Transverse colon (tissue), 4 donors: ENCODE measurements at regions not wholly inside any gene's neighbourhood (a gene's known extent, or its start where the extent isn't known, plus 50 kb on each side); places are given as distances from the start of the nearest gene placed in this dataset.
"Not testable (repeated sequence)": the region's sequence is repeated elsewhere in the genome, so short reads cannot be mapped to it uniquely, and the experiment has no call there.

Experiments used
- DNase-seq: peaks from one replicate; pipeline ENCODE4 v3.0.0-alpha.2; 2019
- H3K27ac ChIP-seq, 4 donors: fragments of 200-600 bp; sonication (generic); 2 replicates each; pipeline ENCODE4 v1.5.1; 2016 to 2018; ENCODE audit warnings: inconsistent platforms in 4 of 4
- H3K27me3 ChIP-seq: fragments of 200-600 bp; sonication (generic); 2 replicates; pipeline ENCODE4 v1.5.1; 2017; ENCODE audit warnings: inconsistent platforms
- H3K36me3 ChIP-seq, 4 donors: fragments of 200-600 bp; sonication (generic); 2 replicates each; pipeline ENCODE4 v1.5.1; 2017 to 2019; ENCODE audit warnings: inconsistent platforms in 4 of 4
- H3K4me1 ChIP-seq, 4 donors: fragments of 200-600 bp; sonication (generic); 2 replicates each; pipeline ENCODE4 v1.5.1; 2017 to 2020; ENCODE audit warnings: inconsistent platforms in 4 of 4
- H3K4me3 ChIP-seq, 4 donors: fragments of 200-600 bp; sonication (generic); 1 replicate in 1 of 4; 2 replicates in 3 of 4; pipeline versions ENCODE4 v1.5.1 to v1.6.1; 2017 to 2019; ENCODE audit warnings: inconsistent platforms in 4 of 4
- H3K9me3 ChIP-seq, 2 donors: fragments of 200-600 bp; sonication (generic); 2 replicates each; pipeline ENCODE4 v1.5.1; 2017 to 2019; ENCODE audit warnings: inconsistent platforms in 2 of 2
- CTCF ChIP-seq, 5 experiments: fragments of 200-600 bp in 3 of 5; fragments of 450-650 bp in 2 of 5; sonication (generic) in 3 of 5; IDR thresholded peaks; 1 replicate in 2 of 5; 2 replicates in 3 of 5; pipeline ENCODE4 v1.5.1; 2016 to 2017; ENCODE audit warnings: antibody characterized with exemption in 5 of 5, inconsistent platforms in 3 of 5, mild to moderate bottlenecking in 2 of 5, moderate library complexity in 1 of 5
- WGBS, 2 donors: methylation state at CpG; one replicate each; pipeline ENCODE4 v1.1.5; 2018; ENCODE audit warnings: low coverage in 1 of 2; 5-methylcytosine and 5-hydroxymethylcytosine counted together
- in situ Hi-C, 4 donors: fragments of 200-750 bp; cut with MboI; loops; one replicate each; pipeline versions ENCODE4 v1.15.0 to v1.15.1; 2017; ENCODE audit warnings: low sequenced_read_pairs in 3 of 4, low pct_ligation_motif_present in 1 of 4, low pct_unique_long_range_greater_than_20kb in 1 of 4
- intact Hi-C: fragments of 100-400 bp; cut with DNase I; formaldehyde crosslinking; loops from one replicate; pipeline ENCODE4 v1.15.1; 2023; ENCODE audit warnings: low total_unique reads

- DNase-seq, H3K27me3 ChIP-seq, H3K36me3 ChIP-seq, H3K4me3 ChIP-seq, H3K4me1 ChIP-seq, H3K9me3 ChIP-seq, in situ Hi-C loops, intact Hi-C loops: not testable (repeated sequence)
- 79% methylated on average over 3 of the region's 3 CpGs; no CpG with 5 or more reads in 1 of the 2 donors for WGBS, 2 donors
- peak overlapping the region; percentile 47 to 62 (median 59) for H3K27ac ChIP-seq
These were observed 70.2 kb downstream of the LGALS9C start for GRCh38 chr17:18546514-18547398.

- H3K27ac ChIP-seq, H3K9me3 ChIP-seq, H3K4me1 ChIP-seq, in situ Hi-C loops, intact Hi-C loops, DNase-seq, H3K36me3 ChIP-seq, H3K27me3 ChIP-seq, H3K4me3 ChIP-seq: not testable (repeated sequence)
- WGBS, 2 donors = 91% methylated on average over 4 of the region's 4 CpGs; no CpG with 5 or more reads in 1 of the 2 donors
These were observed 80.5 kb downstream of the LGALS9C start for GRCh38 chr17:18557086-18557485.

- in situ Hi-C loops, intact Hi-C loops, H3K9me3 ChIP-seq, H3K36me3 ChIP-seq, H3K27me3 ChIP-seq: not testable (repeated sequence)
- peaks cover 0 to 13% (median 0%) of the 10 kb centered on the region in 4 donors for H3K4me1 ChIP-seq
- peak; percentile 36 for DNase-seq
- H3K4me3 ChIP-seq = peak overlapping the region in 1 of 4 donors; percentile 16
- WGBS, 2 donors = 65 to 72% methylated on average over 8 to 11 of the region's 16 CpGs
- peak overlapping the region in 1 of 4 donors; percentile 6 for H3K27ac ChIP-seq
- peak in 1 of 5 experiments; percentile 4 for TF ChIP-seq CTCF (IDR thresholded peaks at IDR 0.05)
These were observed 80.7 kb downstream of the TBC1D28 start for GRCh38 chr17:18563381-18564098.

- DNase-seq = peak; percentile 43
- WGBS, 2 donors = 4% methylated on average over 3 of the region's 3 CpGs; no CpG with 5 or more reads in 1 of the 2 donors
- in situ Hi-C loops, H3K9me3 ChIP-seq, intact Hi-C loops, H3K27ac ChIP-seq, H3K27me3 ChIP-seq, H3K36me3 ChIP-seq: not testable (repeated sequence)
- peak; percentile 57 to 88 (median 59) for TF ChIP-seq CTCF (IDR thresholded peaks at IDR 0.05)
- peaks cover 0 to 18% (median 0%) of the 10 kb centered on the region in 4 donors for H3K4me1 ChIP-seq
- H3K4me3 ChIP-seq = peak overlapping the region in 1 of 4 donors; percentile 16
These were observed 80.1 kb downstream of the TBC1D28 start for GRCh38 chr17:18564099-18564448.

GRCh38 chr17:18568108-18568995, 75.8 kb downstream of the TBC1D28 start:
- in situ Hi-C loops, H3K4me3 ChIP-seq, H3K27me3 ChIP-seq, DNase-seq, H3K27ac ChIP-seq, H3K36me3 ChIP-seq, H3K9me3 ChIP-seq, intact Hi-C loops: not testable (repeated sequence)
- WGBS, 2 donors = 80 to 82% methylated on average over 6 to 13 of the region's 17 CpGs
- H3K4me1 ChIP-seq = peaks cover 0 to 27% (median 0%) of the 10 kb centered on the region in 4 donors

GRCh38 chr17:18569489-18569913, 74.7 kb downstream of the TBC1D28 start:
- WGBS, 2 donors = 11% methylated on average over 5 of the region's 8 CpGs; no CpG with 5 or more reads in 1 of the 2 donors
- intact Hi-C loops, H3K9me3 ChIP-seq, H3K27me3 ChIP-seq, in situ Hi-C loops, H3K36me3 ChIP-seq: not testable (repeated sequence)
- DNase-seq = peak; percentile 38
- Histone ChIP-seq H3K4me1 (peaks cover 0 to 17% (median 0%) of the 10 kb centered on the region in 4 donors), H3K4me3 (peak overlapping the region in 2 of 4 donors; percentile 14 to 35), H3K27ac (peak overlapping the region in 1 of 4 donors; percentile 46)

GRCh38 chr17:18572536-18572935, 71.7 kb downstream of the TBC1D28 start:
- intact Hi-C loops, H3K36me3 ChIP-seq: not testable (repeated sequence)
- 95 to 100% methylated on average over 1 to 23 of the region's 23 CpGs for WGBS, 2 donors

GRCh38 chr17:18574137-18574536, 70.1 kb downstream of the TBC1D28 start:
- H3K27me3 ChIP-seq, DNase-seq, intact Hi-C loops, in situ Hi-C loops, H3K9me3 ChIP-seq, H3K4me3 ChIP-seq, H3K4me1 ChIP-seq, H3K36me3 ChIP-seq, H3K27ac ChIP-seq: not testable (repeated sequence)
- 33 to 72% methylated on average over 1 to 2 of the region's 2 CpGs for WGBS, 2 donors

More at GRCh38 chr17:18572536-18572935, 71.7 kb downstream of the TBC1D28 start:
- in situ Hi-C loops, H3K27me3 ChIP-seq, H3K4me3 ChIP-seq, H3K9me3 ChIP-seq, H3K27ac ChIP-seq, DNase-seq: not testable (repeated sequence)
- peaks cover 0 to 16% (median 0%) of the 10 kb centered on the region in 4 donors for H3K4me1 ChIP-seq
